OCI-LY1 (cell line): ENCODE measurements at regions not wholly inside any gene's neighbourhood (a gene's known extent, or its start where the extent isn't known, plus 50 kb on each side); places are given as distances from the start of the nearest gene placed in this dataset.

ENCODE experiments used
- H2AFZ ChIP-seq: fragments of 200-600 bp; sonication (generic), shearing (Covaris generic); 2 replicates; pipeline ENCODE4 v1.6.0; 2014; ENCODE audit warnings: antibody characterized with exemption, mild to moderate bottlenecking, low read length
- H3F3A ChIP-seq: fragments of 200-600 bp; sonication (generic), shearing (Covaris generic); 2 replicates; pipeline ENCODE4 v1.6.0; 2014; ENCODE audit warnings: mild to moderate bottlenecking, antibody characterized with exemption, low read length, moderate library complexity; ENCODE audit not compliant: insufficient read depth
- H3K27ac ChIP-seq: fragments of 200-600 bp; sonication (generic); 2 replicates; pipeline ENCODE4 v1.5.1; 2014; ENCODE audit warnings: low read length, mixed run types, mild to moderate bottlenecking, low read depth; ENCODE audit not compliant: poor library complexity, severe bottlenecking
- H3K27me3 ChIP-seq: fragments of 200-600 bp; sonication (generic); 2 replicates; pipeline ENCODE4 v1.6.0; 2014; ENCODE audit warnings: antibody characterized with exemption, mild to moderate bottlenecking, low read length, moderate library complexity; ENCODE audit not compliant: insufficient read depth
- H3K36me3 ChIP-seq: fragments of 200-600 bp; sonication (generic); 2 replicates; pipeline ENCODE4 v1.6.1; 2014; ENCODE audit warnings: mild to moderate bottlenecking, antibody characterized with exemption, low read length, moderate library complexity, mixed read lengths; ENCODE audit not compliant: insufficient read depth
- H3K4me1 ChIP-seq: fragments of 200-600 bp; sonication (generic); 2 replicates; pipeline ENCODE4 v1.5.1; 2014; ENCODE audit warnings: mild to moderate bottlenecking, low read length, moderate library complexity; ENCODE audit not compliant: insufficient read depth, severe bottlenecking
- H3K4me2 ChIP-seq: fragments of 200-600 bp; sonication (generic), shearing (Covaris generic); 2 replicates; pipeline ENCODE4 v1.6.1; 2014; ENCODE audit warnings: low read length
- H3K4me3 ChIP-seq: fragments of 200-600 bp; sonication (generic); 2 replicates; pipeline ENCODE4 v1.5.1; 2014; ENCODE audit warnings: low read length, low read depth, mild to moderate bottlenecking, mixed read lengths; ENCODE audit not compliant: poor library complexity, severe bottlenecking
- H3K79me2 ChIP-seq: fragments of 200-600 bp; shearing (Covaris generic); 2 replicates; pipeline ENCODE4 v1.6.1; 2016; ENCODE audit warnings: mixed run types, low read length, mixed read lengths; ENCODE audit not compliant: insufficient read depth
- H3K9ac ChIP-seq: fragments of 200-600 bp; sonication (generic), shearing (Covaris generic); 2 replicates; pipeline ENCODE4 v1.6.1; 2014; ENCODE audit warnings: mild to moderate bottlenecking, low read length, mixed read lengths
- H3K9me2 ChIP-seq: fragments of 200-600 bp; sonication (generic), shearing (Covaris generic); 2 replicates; pipeline ENCODE4 v1.6.1; 2014; ENCODE audit warnings: low read depth, mild to moderate bottlenecking, low read length, mixed read lengths
- H3K9me3 ChIP-seq: fragments of 200-600 bp; shearing (Covaris generic); 2 replicates; pipeline ENCODE4 v1.6.1; 2014; ENCODE audit warnings: low read length, mixed read lengths
- H4K20me1 ChIP-seq: fragments of 200-600 bp; sonication (generic), shearing (Covaris generic); 2 replicates; pipeline ENCODE4 v1.6.0; 2016; ENCODE audit warnings: mild to moderate bottlenecking, low read length; ENCODE audit not compliant: insufficient read depth
- CTCF ChIP-seq: fragments of 200-600 bp; sonication (generic), shearing (Covaris generic); IDR thresholded peaks from 2 replicates; pipeline ENCODE4 v1.5.1; 2017; ENCODE audit warnings: mild to moderate bottlenecking, antibody characterized with exemption, low read length, moderate library complexity, mixed read lengths
- EZH2 ChIP-seq: fragments of 200-600 bp; sonication (generic), shearing (Covaris generic); IDR thresholded peaks from 2 replicates; pipeline ENCODE4 v1.8.0; 2017; ENCODE audit warnings: borderline replicate concordance, mixed run types, mild to moderate bottlenecking, antibody characterized with exemption, low read length, moderate library complexity, mixed read lengths

GRCh38 chr2:23221901-23222300, 163.1 kb upstream of the KLHL29 start:
- H3K9me2 ChIP-seq: no peaks in the 10 kb centered on the region
- H3K27ac ChIP-seq: no peak overlapping the region
- H2AFZ ChIP-seq: no peak overlapping the region
- no peak overlapping the region for H3K4me3 ChIP-seq
- no peaks in the 10 kb centered on the region for H3K36me3 ChIP-seq
- H3K9ac ChIP-seq: no peak overlapping the region
- no peak overlapping the region for H3K4me2 ChIP-seq
- no peaks in the 10 kb centered on the region for H3K79me2 ChIP-seq
- H3K9me3 ChIP-seq: no peaks in the 10 kb centered on the region
- no peaks in the 10 kb centered on the region for H3K27me3 ChIP-seq
- TF ChIP-seq CTCF (no peak), EZH2 (no peak)
- H3K4me1 ChIP-seq: no peaks in the 10 kb centered on the region
- no peaks in the 10 kb centered on the region for H3F3A ChIP-seq
- no peaks in the 10 kb centered on the region for H4K20me1 ChIP-seq

GRCh38 chr2:23230885-23231284, 154.1 kb upstream of the KLHL29 start:
- Histone ChIP-seq H4K20me1 (no peaks in the 10 kb centered on the region), H3F3A (no peaks in the 10 kb centered on the region), H3K9me3 (no peaks in the 10 kb centered on the region), H3K4me3 (no peak overlapping the region), H2AFZ (no peak overlapping the region), H3K27me3 (no peaks in the 10 kb centered on the region), H3K4me2 (no peak overlapping the region), H3K36me3 (no peaks in the 10 kb centered on the region), H3K27ac (no peak overlapping the region), H3K79me2 (no peaks in the 10 kb centered on the region), H3K9me2 (no peaks in the 10 kb centered on the region), H3K4me1 (no peaks in the 10 kb centered on the region), H3K9ac (no peak overlapping the region)
- TF ChIP-seq EZH2 (no peak), CTCF (no peak)

- H3K36me3 ChIP-seq: no peaks in the 10 kb centered on the region
- H3K9me3 ChIP-seq: no peaks in the 10 kb centered on the region
- no peaks in the 10 kb centered on the region for H3K4me1 ChIP-seq
- no peak for TF ChIP-seq EZH2
- no peaks in the 10 kb centered on the region for H3K79me2 ChIP-seq
- H4K20me1 ChIP-seq: no peaks in the 10 kb centered on the region
- no peak overlapping the region for H2AFZ ChIP-seq
- no peak overlapping the region for H3K4me2 ChIP-seq
- no peak overlapping the region for H3K27ac ChIP-seq
- no peaks in the 10 kb centered on the region for H3F3A ChIP-seq
- H3K4me3 ChIP-seq: no peak overlapping the region
- H3K9me2 ChIP-seq: no peaks in the 10 kb centered on the region
- no peak overlapping the region for H3K9ac ChIP-seq
- no peaks in the 10 kb centered on the region for H3K27me3 ChIP-seq
Measured at GRCh38 chr2:23231865-23232264, 153.1 kb upstream of the KLHL29 start.

GRCh38 chr2:23235292-23235691, 149.7 kb upstream of the KLHL29 start:
- Histone ChIP-seq H3K36me3 (no peaks in the 10 kb centered on the region), H3F3A (no peaks in the 10 kb centered on the region), H3K79me2 (no peaks in the 10 kb centered on the region), H3K27me3 (no peaks in the 10 kb centered on the region), H3K4me2 (no peak overlapping the region), H3K4me3 (no peak overlapping the region), H3K4me1 (no peaks in the 10 kb centered on the region), H3K9ac (no peak overlapping the region), H3K27ac (no peak overlapping the region), H3K9me3 (no peaks in the 10 kb centered on the region), H2AFZ (no peak overlapping the region), H4K20me1 (no peaks in the 10 kb centered on the region), H3K9me2 (no peaks in the 10 kb centered on the region)
- no peak for TF ChIP-seq EZH2
- no peak for TF ChIP-seq CTCF
